ENCODE measurements at regions not wholly inside any gene's neighbourhood (a gene's known extent, or its start where the extent isn't known, plus 50 kb on each side); places are given as distances from the start of the nearest gene placed in this dataset.

GRCh38 chr10:3226960-3227744 is 54.6 kb upstream of the PITRM1 start:
- no peak for DNase-seq

- DNase-seq = no peak
Observed at GRCh38 chr10:3225561-3225960, 53.0 kb upstream of the PITRM1 start.

DNA sequence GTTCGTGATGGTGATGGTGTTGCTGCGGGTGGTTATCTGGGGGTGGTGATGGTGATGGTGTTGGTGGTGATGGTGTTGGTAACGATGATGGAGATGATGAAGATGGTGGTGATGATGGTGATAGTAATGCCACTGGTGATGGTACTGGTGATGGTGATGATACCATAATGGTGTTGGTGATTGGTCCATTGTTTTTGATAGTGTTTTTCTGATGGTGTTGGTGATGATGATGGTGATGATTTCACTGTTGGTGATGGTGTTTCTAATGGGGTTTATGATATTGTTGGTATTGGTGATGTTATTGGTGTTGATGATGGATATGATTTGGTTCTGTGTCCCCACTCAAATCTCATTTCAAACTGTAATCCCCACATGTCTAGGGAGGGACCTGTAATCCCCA is 51.7 kb upstream of the PITRM1 start:
- DNase-seq = no peak

- DNase-seq = no peak
Observed at GRCh38 chr10:3222626-3223025, 50.0 kb upstream of the PITRM1 start.
